ENCODE measurements at regions not wholly inside any gene's neighbourhood (a gene's known extent, or its start where the extent isn't known, plus 50 kb on each side); places are given as distances from the start of the nearest gene placed in this dataset.

- H3K4me1 ChIP-seq = peaks cover 3% of the 10 kb centered on the region
- peaks cover 15% of the 10 kb centered on the region for H3K36me3 ChIP-seq
- no peak for TF ChIP-seq CTCF (IDR thresholded peaks at IDR 0.05; ENCODE audit: borderline replicate concordance)
- H3K9me3 ChIP-seq (replicated peaks) = no peaks in the 10 kb centered on the region
- H3K27me3 ChIP-seq (ENCODE audit: low read depth) = no peaks in the 10 kb centered on the region
- intact Hi-C loops (cut with micrococcal nuclease) = no loop called here
- no peak overlapping the region for H3K27ac ChIP-seq (replicated peaks)
- no peak overlapping the region for H3K4me3 ChIP-seq
- no peak for DNase-seq
Measured at GRCh38 chr6:154909311-154909710, 85.8 kb upstream of the TIAM2 start.

GRCh38 chr6:154909821-154910220 is 85.3 kb upstream of the TIAM2 start:
- Histone ChIP-seq H3K27me3 (ENCODE audit: low read depth) (no peaks in the 10 kb centered on the region), H3K4me1 (peaks cover 3% of the 10 kb centered on the region), H3K9me3 (replicated peaks) (no peaks in the 10 kb centered on the region), H3K4me3 (no peak overlapping the region), H3K27ac (replicated peaks) (no peak overlapping the region), H3K36me3 (peaks cover 15% of the 10 kb centered on the region)
- intact Hi-C loops (cut with micrococcal nuclease) = no loop called here
- TF ChIP-seq CTCF (IDR thresholded peaks at IDR 0.05; ENCODE audit: borderline replicate concordance) = no peak
- no peak for DNase-seq

- intact Hi-C loops (cut with micrococcal nuclease) = no loop called here
- Histone ChIP-seq H3K4me1 (peaks cover 3% of the 10 kb centered on the region), H3K4me3 (no peak overlapping the region), H3K27me3 (ENCODE audit: low read depth) (no peaks in the 10 kb centered on the region), H3K36me3 (peaks cover 5% of the 10 kb centered on the region), H3K27ac (replicated peaks) (no peak overlapping the region), H3K9me3 (replicated peaks) (no peaks in the 10 kb centered on the region)
- no peak for DNase-seq
- TF ChIP-seq CTCF (IDR thresholded peaks at IDR 0.05; ENCODE audit: borderline replicate concordance) = no peak
Measured at GRCh38 chr6:154914288-154914687, 80.8 kb upstream of the TIAM2 start.

- DNase-seq = no peak
Measured at GRCh38 chr6:154916857-154917256, 78.3 kb upstream of the TIAM2 start.

GRCh38 chr6:154917941-154918340 is 77.2 kb upstream of the TIAM2 start:
- no peaks in the 10 kb centered on the region for H3K36me3 ChIP-seq
- H3K9me3 ChIP-seq (replicated peaks) = no peaks in the 10 kb centered on the region
- H3K4me1 ChIP-seq = peaks cover 3% of the 10 kb centered on the region
- TF ChIP-seq CTCF (IDR thresholded peaks at IDR 0.05; ENCODE audit: borderline replicate concordance) = no peak
- no peak for DNase-seq
- intact Hi-C loops (cut with micrococcal nuclease) = no loop called here
- H3K27ac ChIP-seq (replicated peaks) = no peak overlapping the region
- H3K27me3 ChIP-seq (ENCODE audit: low read depth) = no peaks in the 10 kb centered on the region
- H3K4me3 ChIP-seq = no peak overlapping the region

More at GRCh38 chr6:154916857-154917256, 78.3 kb upstream of the TIAM2 start:
- no peaks in the 10 kb centered on the region for H3K9me3 ChIP-seq (replicated peaks)
- H3K4me3 ChIP-seq = no peak overlapping the region
- intact Hi-C loops (cut with micrococcal nuclease) = no loop called here
- H3K27me3 ChIP-seq (ENCODE audit: low read depth) = no peaks in the 10 kb centered on the region
- H3K27ac ChIP-seq (replicated peaks) = no peak overlapping the region
- no peaks in the 10 kb centered on the region for H3K36me3 ChIP-seq
- TF ChIP-seq CTCF (IDR thresholded peaks at IDR 0.05; ENCODE audit: borderline replicate concordance) = no peak
- no peaks in the 10 kb centered on the region for H3K4me1 ChIP-seq

- H3K27ac ChIP-seq (replicated peaks) = no peak overlapping the region
- DNase-seq = no peak
- TF ChIP-seq CTCF (IDR thresholded peaks at IDR 0.05; ENCODE audit: borderline replicate concordance) = no peak
- H3K36me3 ChIP-seq = no peaks in the 10 kb centered on the region
- H3K4me3 ChIP-seq = no peak overlapping the region
- no peaks in the 10 kb centered on the region for H3K9me3 ChIP-seq (replicated peaks)
- H3K27me3 ChIP-seq (ENCODE audit: low read depth) = no peaks in the 10 kb centered on the region
- intact Hi-C loops (cut with micrococcal nuclease) = no loop called here
- H3K4me1 ChIP-seq = peaks cover 10% of the 10 kb centered on the region
Measured at GRCh38 chr6:154919806-154920205, 75.3 kb upstream of the TIAM2 start.
